Activated T-helper 2 cell treated with anti-CD3 and anti-CD28 coated beads, Interferon-gamma antibody, Interleukin-2, Interleukin-4, amounts not matched to agents 10 μg/mL and 5 μg/mL and 100 μg/mL, durations not matched to agents 14 hours and 24 hours and 36 hours (primary cell): ENCODE measurements at regions not wholly inside any gene's neighbourhood (a gene's known extent, or its start where the extent isn't known, plus 50 kb on each side); places are given as distances from the start of the nearest gene placed in this dataset.

ENCODE experiments used
- DNase-seq: peaks from one replicate; pipeline ENCODE4 v3.0.0; 2021; ENCODE audit warnings: low spot score
- H3K27ac Mint-ChIP-seq: one replicate; pipeline ENCODE4 v1.8.0; 2021; ENCODE audit warnings: mixed read lengths
- H3K27me3 Mint-ChIP-seq: one replicate; pipeline ENCODE4 v1.8.0; 2021; ENCODE audit warnings: low read depth, mixed read lengths
- H3K36me3 Mint-ChIP-seq: one replicate; pipeline ENCODE4 v1.8.0; 2021; ENCODE audit warnings: low read depth, mixed read lengths
- H3K4me1 Mint-ChIP-seq: one replicate; pipeline ENCODE4 v1.8.0; 2021; ENCODE audit warnings: low read depth, mixed read lengths
- H3K4me3 Mint-ChIP-seq: one replicate; pipeline ENCODE4 v1.8.0; 2021; ENCODE audit warnings: low read depth, mild to moderate bottlenecking, moderate library complexity, mixed read lengths
- H3K9me3 Mint-ChIP-seq: one replicate; pipeline ENCODE4 v1.8.0; 2021; ENCODE audit warnings: mixed read lengths
- intact Hi-C: fragments of 100-400 bp; cut with micrococcal nuclease; formaldehyde crosslinking; loops from one replicate; pipeline ENCODE4 v1.15.1; 2023

- Mint-ChIP-seq H3K27ac (no peak overlapping the region), H3K27me3 (peaks cover 19% of the 10 kb centered on the region), H3K4me3 (no peak overlapping the region), H3K36me3 (no peaks in the 10 kb centered on the region), H3K9me3 (no peaks in the 10 kb centered on the region), H3K4me1 (peaks cover 3% of the 10 kb centered on the region)
- intact Hi-C loops: no loop called here
- DNase-seq: no peak
These were observed 538.5 kb downstream of the INSC start for GRCh38 chr11:15653191-15653710.

GRCh38 chr11:15654451-15654850 is 539.7 kb downstream of the INSC start:
- no peak for DNase-seq
- H3K4me3 Mint-ChIP-seq: no peak overlapping the region
- intact Hi-C loops: no loop called here
- H3K9me3 Mint-ChIP-seq: no peaks in the 10 kb centered on the region
- H3K36me3 Mint-ChIP-seq: no peaks in the 10 kb centered on the region
- peaks cover 19% of the 10 kb centered on the region for H3K27me3 Mint-ChIP-seq
- H3K4me1 Mint-ChIP-seq: peaks cover 3% of the 10 kb centered on the region
- no peak overlapping the region for H3K27ac Mint-ChIP-seq

DNA sequence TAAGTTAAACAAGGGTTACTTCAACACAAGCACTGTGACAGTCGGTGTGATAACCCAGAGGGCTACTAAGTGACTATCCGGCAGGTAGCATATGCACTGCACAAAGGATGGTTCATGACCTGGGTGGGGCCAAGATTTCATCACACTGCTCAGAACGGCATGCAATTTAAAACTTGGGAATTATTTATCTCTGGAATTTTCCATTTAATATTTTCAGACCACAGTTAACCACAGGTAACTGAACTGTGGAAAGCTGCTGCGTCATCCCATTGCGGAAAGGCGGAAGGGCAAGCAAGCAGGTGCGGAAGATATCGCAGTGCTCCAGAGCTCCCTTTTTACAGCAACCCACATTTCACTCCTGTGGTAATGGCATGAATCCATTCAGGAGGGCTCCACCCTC is 540.8 kb downstream of the INSC start:
- Mint-ChIP-seq H3K9me3 (no peaks in the 10 kb centered on the region), H3K4me3 (no peak overlapping the region), H3K27ac (no peak overlapping the region), H3K27me3 (peaks cover 19% of the 10 kb centered on the region), H3K4me1 (peaks cover 3% of the 10 kb centered on the region), H3K36me3 (no peaks in the 10 kb centered on the region)
- DNase-seq: no peak
- intact Hi-C loops: no loop called here

GRCh38 chr11:15657264-15657663 is 542.5 kb downstream of the INSC start:
- H3K27ac Mint-ChIP-seq: no peak overlapping the region
- no peaks in the 10 kb centered on the region for H3K36me3 Mint-ChIP-seq
- H3K9me3 Mint-ChIP-seq: no peaks in the 10 kb centered on the region
- H3K4me1 Mint-ChIP-seq: no peaks in the 10 kb centered on the region
- intact Hi-C loops: no loop called here
- no peak overlapping the region for H3K4me3 Mint-ChIP-seq
- peaks cover 3% of the 10 kb centered on the region for H3K27me3 Mint-ChIP-seq
- DNase-seq: no peak

DNA sequence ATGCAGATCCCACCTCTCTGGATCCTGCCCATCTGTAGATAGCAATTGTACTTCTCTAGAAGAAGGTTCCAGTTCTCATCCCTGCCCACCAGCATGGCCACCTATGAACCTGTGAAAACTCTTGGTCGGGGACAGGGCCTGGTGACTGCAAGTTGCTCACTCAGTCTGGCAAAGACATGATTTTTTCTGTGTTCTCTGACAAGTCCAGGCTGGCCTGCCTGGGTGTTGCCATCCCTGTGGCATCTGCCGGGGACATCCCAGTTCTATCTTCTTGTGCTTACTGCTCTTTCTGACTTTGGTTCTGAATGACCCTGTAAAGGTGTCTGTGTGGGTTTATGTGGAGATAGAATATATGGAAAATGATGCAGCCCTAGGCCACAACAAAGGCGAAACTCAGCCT is 545.8 kb downstream of the INSC start:
- no peaks in the 10 kb centered on the region for H3K4me1 Mint-ChIP-seq
- H3K9me3 Mint-ChIP-seq: no peaks in the 10 kb centered on the region
- H3K27me3 Mint-ChIP-seq: no peaks in the 10 kb centered on the region
- intact Hi-C loops: no loop called here
- no peak overlapping the region for H3K4me3 Mint-ChIP-seq
- H3K36me3 Mint-ChIP-seq: no peaks in the 10 kb centered on the region
- no peak for DNase-seq
- H3K27ac Mint-ChIP-seq: no peak overlapping the region

DNA sequence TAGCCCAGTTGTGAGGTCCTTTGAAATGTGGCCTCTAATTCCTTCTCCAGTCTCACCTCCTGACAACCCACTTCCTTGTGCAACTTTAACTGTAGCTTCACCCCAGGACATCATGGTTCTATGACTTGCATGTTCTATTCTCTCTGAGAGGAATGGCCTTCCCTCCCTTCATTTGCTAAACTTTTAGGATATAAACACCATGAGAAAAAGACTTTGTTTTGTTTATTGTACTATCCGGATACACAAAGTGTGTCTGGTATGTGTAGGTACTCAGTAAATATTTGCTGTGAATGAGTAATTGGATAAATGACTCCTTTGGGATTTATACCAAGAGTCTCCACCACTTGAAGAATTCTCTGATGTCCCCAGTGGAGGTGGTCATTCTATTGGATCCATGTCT is 547.6 kb downstream of the INSC start:
- Mint-ChIP-seq H3K27me3 (no peaks in the 10 kb centered on the region), H3K9me3 (no peaks in the 10 kb centered on the region), H3K4me1 (no peaks in the 10 kb centered on the region), H3K36me3 (no peaks in the 10 kb centered on the region), H3K4me3 (no peak overlapping the region), H3K27ac (no peak overlapping the region)
- no peak for DNase-seq
- intact Hi-C loops: no loop called here

GRCh38 chr11:15663777-15664218 is 549.1 kb downstream of the INSC start:
- H3K9me3 Mint-ChIP-seq: no peaks in the 10 kb centered on the region
- DNase-seq: no peak
- H3K36me3 Mint-ChIP-seq: no peaks in the 10 kb centered on the region
- no peaks in the 10 kb centered on the region for H3K27me3 Mint-ChIP-seq
- H3K4me3 Mint-ChIP-seq: no peak overlapping the region
- H3K4me1 Mint-ChIP-seq: no peaks in the 10 kb centered on the region
- no peak overlapping the region for H3K27ac Mint-ChIP-seq
- intact Hi-C loops: no loop called here

- H3K9me3 Mint-ChIP-seq: no peaks in the 10 kb centered on the region
- H3K4me3 Mint-ChIP-seq: no peak overlapping the region
- H3K4me1 Mint-ChIP-seq: no peaks in the 10 kb centered on the region
- intact Hi-C loops: no loop called here
- DNase-seq: no peak
- no peaks in the 10 kb centered on the region for H3K36me3 Mint-ChIP-seq
- H3K27me3 Mint-ChIP-seq: no peaks in the 10 kb centered on the region
- no peak overlapping the region for H3K27ac Mint-ChIP-seq
These were observed 550.7 kb downstream of the INSC start for GRCh38 chr11:15665368-15665871.

DNA sequence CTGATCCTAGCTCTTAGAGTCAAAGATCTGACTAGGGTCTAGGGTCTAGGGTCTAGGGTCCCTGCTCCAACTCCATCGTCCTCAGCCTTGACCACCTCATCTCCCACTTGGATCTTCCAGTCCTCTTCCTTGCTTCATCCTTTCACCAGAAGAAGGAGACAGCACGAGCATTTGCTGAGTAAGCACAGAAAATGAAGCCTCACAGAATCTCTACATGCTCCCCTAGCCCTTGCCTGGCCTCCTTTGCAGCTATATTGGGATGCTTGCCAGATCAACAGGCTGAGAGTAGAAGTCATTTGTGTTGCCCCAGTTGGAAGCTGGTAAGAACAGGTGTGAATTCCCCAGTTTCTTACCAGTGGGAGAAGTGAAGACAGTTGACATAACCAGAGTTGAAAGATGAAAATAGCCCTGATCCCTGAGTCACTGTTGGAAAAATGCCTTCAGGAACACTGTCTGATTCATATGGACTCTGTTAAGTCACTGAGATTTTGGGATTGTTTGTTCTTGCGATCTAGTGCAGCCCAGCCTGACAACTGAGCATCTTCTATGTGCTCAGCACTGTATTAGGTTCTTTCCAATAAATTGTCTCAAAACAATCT is 552.5 kb downstream of the INSC start:
- H3K36me3 Mint-ChIP-seq: no peaks in the 10 kb centered on the region
- no peaks in the 10 kb centered on the region for H3K9me3 Mint-ChIP-seq
- H3K4me1 Mint-ChIP-seq: no peaks in the 10 kb centered on the region
- no peak overlapping the region for H3K4me3 Mint-ChIP-seq
- no peak for DNase-seq
- intact Hi-C loops: no loop called here
- no peak overlapping the region for H3K27ac Mint-ChIP-seq
- H3K27me3 Mint-ChIP-seq: no peaks in the 10 kb centered on the region

DNA sequence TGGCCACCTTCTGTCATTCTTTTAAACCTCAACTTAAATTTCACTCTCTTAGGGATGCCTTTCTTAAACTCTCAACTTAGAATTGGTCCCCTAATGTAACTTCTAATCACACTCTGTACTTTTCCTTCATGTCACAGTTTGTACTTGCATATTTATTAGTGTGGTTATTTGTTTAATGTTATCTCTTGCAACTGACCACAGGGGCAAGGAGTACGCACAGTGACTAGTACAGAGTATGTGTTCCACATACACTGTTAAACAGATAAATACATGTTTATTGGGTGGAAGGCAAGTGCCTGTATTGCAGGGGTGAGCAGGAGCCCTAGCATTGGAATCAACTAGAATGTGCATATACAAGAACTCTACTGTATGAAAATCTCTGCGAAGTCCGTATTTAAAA is 554.0 kb downstream of the INSC start:
- DNase-seq: no peak
- Mint-ChIP-seq H3K36me3 (no peaks in the 10 kb centered on the region), H3K27me3 (no peaks in the 10 kb centered on the region), H3K4me3 (no peak overlapping the region), H3K9me3 (no peaks in the 10 kb centered on the region), H3K27ac (no peak overlapping the region), H3K4me1 (no peaks in the 10 kb centered on the region)
- intact Hi-C loops: no loop called here

- no peak for DNase-seq
- no peaks in the 10 kb centered on the region for H3K4me1 Mint-ChIP-seq
- no peaks in the 10 kb centered on the region for H3K27me3 Mint-ChIP-seq
- no peaks in the 10 kb centered on the region for H3K36me3 Mint-ChIP-seq
- intact Hi-C loops: no loop called here
- no peaks in the 10 kb centered on the region for H3K9me3 Mint-ChIP-seq
- no peak overlapping the region for H3K27ac Mint-ChIP-seq
- H3K4me3 Mint-ChIP-seq: no peak overlapping the region
These were observed 555.9 kb downstream of the INSC start for GRCh38 chr11:15670520-15671070.

DNA sequence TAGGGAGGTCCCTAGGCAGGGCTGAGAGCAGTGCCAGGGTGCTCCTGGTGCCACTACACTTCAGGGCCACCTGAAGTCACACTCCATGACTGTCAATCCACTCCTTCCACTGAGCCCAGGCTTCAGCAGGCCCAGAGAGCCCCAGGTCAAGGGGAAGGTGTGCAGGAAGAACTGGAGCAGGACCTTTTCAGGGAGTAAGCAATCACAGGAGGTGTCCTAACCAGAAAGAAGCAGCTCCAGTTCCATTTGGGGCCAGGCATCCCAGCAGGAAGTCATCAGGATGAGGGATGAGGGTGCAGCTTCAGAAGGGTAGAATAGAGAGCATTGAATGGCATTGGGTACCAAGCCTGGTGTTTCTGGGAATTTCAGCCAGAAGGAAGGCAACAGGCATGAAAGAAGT is 556.5 kb downstream of the INSC start:
- Mint-ChIP-seq H3K4me1 (no peaks in the 10 kb centered on the region), H3K4me3 (no peak overlapping the region), H3K27me3 (no peaks in the 10 kb centered on the region), H3K27ac (no peak overlapping the region), H3K36me3 (no peaks in the 10 kb centered on the region), H3K9me3 (no peaks in the 10 kb centered on the region)
- no peak for DNase-seq
- intact Hi-C loops: no loop called here

DNA sequence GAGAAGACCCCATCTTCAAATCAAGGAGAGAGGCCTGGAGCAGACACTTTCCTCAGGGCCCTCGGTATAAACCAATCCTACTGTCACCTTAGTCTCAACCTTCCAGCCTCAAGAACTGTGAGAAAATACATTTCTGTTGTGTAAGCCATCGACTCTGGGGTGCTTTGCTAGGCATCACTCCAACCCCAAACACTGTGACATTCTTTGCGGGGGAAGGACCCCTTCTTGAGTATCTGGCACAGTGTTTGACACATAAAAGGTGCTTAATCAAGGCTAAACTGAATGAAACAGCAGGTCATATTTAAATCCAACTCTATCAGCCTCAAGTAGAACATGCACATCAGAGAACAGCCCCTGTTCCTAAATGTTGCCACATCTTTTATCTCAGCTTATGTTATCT is 558.1 kb downstream of the INSC start:
- peaks cover 6% of the 10 kb centered on the region for H3K9me3 Mint-ChIP-seq
- no peak overlapping the region for H3K27ac Mint-ChIP-seq
- no peaks in the 10 kb centered on the region for H3K36me3 Mint-ChIP-seq
- H3K27me3 Mint-ChIP-seq: no peaks in the 10 kb centered on the region
- H3K4me1 Mint-ChIP-seq: no peaks in the 10 kb centered on the region
- H3K4me3 Mint-ChIP-seq: no peak overlapping the region
- DNase-seq: no peak
- intact Hi-C loops: no loop called here
